ENCODE measurements at regions not wholly inside any gene's neighbourhood (a gene's known extent, or its start where the extent isn't known, plus 50 kb on each side); places are given as distances from the start of the nearest gene placed in this dataset.
"Not testable (repeated sequence)": the region's sequence is repeated elsewhere in the genome, so short reads cannot be mapped to it uniquely, and the experiment has no call there.

DNA sequence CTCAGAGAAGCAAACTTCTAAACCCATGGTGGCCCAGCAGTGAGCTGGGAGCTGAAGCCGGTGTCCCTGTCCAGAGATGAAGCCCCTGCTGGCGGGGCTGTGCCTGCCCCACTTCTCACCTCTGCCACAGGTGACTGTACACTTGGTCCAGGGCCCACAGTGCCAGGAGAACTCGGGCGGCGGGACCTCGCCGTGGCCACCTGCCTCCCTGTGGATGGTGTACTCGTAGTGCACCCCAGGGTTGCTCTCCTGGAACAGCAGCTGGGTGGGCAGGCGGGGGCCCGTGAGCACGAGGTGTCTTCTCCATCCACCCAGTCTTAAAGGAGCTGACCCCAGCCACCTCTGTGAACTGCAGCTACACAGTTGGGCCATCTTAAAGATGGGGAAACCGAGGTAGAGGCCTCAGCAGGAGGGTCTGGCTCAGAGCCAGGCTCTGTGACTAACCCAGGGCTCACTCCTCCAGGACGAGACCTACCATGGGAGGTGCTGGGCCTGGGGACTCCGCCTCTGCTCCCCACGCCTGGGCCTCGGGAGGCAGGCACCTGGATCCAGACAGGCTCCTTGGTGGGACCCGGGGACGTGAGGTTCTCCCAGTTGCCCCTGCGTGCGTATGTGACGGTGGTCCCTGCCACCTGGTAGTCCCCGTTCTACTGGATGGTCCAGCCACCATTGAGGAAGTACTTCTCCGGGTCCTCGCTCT is 113.1 kb upstream of the AKAP13 start:
- not testable (repeated sequence) for DNase-seq

DNA sequence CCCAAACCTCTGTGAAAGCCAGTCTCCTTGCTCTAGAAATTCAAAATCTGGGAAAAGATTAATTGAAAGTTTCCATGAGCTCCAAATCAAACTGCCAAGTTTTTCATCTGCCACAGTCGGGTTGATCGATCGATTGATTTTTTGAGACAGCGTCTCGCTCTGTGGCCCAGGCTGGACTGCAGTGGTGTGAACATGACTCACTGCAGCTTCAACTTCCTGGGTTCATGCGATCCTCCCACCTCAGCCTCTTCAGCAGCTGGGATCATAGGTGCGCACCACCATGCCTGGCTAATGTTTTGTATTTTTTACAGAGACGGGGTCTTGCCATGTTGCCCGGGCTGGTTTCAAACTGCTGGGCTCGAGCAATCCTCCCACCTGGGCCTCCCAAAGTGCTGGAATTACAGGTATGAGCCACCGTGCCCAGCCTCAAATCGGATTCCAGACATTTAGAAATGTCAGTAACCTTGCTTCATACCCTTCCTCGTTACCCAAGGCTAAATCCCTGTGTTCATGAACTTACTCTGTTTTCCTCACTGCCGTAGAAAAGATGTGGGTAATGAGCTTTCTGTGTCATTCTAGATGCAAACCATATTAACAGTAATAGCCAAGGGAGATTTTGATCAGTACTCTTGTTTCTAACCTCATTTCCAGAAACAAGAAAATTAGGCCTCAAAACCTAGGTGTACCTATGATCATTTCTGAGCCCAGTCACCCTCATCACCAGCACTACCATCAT is 105.9 kb upstream of the AKAP13 start:
- no peak for DNase-seq

DNA sequence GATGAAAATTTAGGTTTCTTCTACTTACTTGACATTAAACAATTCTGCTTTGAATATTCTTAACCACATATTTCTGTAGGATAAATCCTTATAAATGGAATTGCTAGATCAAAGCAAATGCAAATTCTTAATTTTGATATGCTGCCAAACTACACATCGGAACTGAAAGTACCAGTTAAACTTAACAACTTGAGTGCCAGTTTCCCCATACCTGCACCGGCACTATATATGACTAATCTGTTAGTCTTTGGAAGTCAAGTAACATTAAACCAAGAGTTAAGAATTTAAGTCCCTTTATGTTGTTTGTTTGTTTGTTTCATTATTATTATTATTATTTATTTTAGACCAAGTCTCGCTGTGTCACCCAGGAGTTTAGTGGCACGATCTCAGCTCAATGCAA is 103.9 kb upstream of the AKAP13 start:
- DNase-seq, result no peak

DNA sequence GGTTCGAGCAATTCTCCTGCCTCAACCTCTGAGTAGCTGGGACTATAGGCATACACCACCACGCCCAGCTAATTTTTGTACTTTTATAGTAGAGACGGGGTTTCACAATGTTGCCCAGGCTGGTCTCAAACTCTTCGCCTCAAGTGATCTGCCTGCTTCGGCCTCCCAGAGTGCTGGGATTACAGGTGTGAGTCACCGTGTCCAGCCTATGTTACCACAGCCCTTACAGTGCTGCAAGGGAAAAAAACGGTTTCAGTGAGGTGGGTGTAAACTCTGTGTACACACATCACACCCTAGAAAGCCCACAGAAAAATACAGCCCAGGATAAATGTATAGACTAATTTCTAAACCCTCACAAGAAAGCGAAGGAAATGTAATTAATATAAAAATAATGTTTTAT is 103.5 kb upstream of the AKAP13 start:
- DNase-seq, result no peak

DNA sequence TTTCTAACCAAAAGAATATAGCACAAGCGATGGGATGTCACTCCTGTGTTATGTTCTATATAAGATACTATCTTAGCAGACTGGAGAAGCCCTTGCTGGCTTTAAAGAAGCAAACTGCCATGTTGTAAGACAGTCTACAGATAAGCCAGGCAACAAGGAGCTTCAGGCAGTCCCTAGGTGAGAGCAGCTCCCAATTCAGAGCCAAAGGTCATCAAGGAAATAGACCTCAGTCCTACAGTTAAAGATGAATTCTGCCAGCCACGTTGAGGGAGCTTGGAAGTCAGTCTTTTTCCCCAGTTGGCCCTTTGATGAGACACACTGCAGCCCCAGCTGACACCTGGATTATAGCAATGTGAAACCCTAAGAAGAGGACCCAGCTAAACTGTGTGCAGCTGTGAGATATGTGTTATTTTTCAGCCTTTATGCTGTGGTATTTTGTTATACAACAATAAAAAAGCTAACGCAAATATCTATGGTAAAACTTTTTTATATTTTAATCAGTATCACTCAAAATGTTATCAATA is 102.5 kb upstream of the AKAP13 start:
- DNase-seq, result no peak

DNA sequence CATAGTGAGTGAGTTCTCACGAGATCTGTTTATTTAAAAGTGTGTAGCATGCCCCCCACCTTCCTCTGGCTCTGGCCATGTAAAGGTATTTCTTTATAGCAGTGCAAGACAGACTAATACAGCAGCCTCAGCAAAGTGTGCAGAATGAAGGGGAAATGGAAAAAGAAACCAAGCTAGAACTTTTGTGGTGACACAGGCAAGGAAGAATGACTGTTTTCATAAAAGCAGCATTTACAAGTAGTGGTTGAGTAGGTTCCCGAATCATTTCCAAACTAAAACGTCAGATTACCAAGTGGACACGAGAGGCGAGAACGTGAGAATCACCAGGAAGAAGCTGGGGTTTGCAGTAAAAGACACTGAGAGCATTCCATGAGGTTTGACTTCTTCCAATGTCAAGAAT is 100.2 kb upstream of the AKAP13 start:
- DNase-seq, result no peak

DNA sequence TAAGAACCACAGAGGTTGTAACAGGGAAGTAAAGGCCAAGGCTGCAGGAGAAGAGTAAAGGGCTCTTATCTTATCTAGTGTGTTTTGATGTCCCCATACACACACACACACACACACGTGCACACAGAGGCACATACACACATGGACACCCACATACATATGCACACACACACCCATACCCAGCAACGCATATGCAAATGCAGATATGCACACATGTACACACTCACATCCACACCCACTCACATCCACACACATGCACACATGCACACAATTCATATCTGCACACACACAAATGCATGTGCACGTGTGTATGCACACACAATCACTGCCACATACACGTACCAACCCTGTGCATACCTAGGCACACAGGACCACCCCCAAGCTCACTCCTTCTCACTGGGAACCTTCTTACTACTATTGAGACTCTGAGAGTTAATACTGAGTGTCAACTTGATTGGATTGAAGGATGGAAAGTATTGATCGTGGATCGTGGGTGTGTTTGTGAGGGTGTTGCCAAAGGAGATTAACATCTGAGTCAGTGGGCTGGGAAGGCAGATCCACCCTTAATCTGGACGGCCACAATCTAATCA is 99.0 kb upstream of the AKAP13 start:
- DNase-seq, result no peak

DNA sequence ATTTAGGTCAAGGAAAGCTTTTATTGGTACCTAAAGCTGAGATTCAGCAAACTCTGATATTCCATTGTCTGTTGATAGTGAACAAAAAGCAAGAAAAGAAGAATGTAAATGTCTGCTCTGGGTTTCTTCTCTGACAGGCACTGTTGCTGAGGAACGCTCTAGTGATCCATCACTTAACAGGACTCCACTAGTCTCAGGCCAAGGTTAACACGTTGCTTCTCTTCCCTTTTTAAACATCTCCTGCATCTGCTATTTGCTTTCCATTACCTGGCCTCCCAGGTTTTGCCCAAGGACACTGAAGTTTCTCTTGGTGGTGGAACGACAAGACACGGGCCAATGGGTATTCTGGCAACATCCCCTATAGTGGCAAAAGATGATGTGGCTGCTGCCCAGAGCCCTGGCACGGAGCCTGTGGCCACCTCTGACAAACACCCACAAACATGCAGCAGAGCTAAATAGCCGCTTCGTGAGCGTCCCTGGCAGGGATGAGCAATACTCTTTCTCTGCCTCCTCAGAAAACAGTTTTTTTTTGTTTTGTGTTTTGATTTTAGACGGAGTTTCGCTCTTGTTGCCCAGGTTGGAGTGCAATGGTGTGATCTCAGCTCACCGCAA is 97.8 kb upstream of the AKAP13 start:
- no peak for DNase-seq

DNA sequence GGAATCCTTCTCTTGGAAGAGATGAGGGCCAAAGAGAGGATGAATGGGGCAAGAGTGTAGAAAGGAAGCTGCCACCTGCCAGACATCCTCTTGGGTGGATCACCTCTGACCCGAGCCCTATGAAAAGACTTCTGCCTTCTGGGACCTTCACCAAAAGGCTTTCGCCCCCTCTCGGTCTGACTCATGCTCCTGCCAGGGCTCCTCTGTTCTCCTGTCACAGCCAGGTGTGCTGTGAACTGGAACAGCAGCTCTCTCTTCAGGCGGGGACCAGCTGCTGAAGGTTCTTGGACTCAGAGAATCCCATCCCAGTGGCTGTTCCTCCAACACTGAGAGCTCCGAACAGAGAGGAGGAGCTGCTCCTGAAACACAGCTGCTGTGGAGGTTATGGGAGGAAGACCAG is 96.6 kb upstream of the AKAP13 start:
- not testable (repeated sequence) for DNase-seq

DNA sequence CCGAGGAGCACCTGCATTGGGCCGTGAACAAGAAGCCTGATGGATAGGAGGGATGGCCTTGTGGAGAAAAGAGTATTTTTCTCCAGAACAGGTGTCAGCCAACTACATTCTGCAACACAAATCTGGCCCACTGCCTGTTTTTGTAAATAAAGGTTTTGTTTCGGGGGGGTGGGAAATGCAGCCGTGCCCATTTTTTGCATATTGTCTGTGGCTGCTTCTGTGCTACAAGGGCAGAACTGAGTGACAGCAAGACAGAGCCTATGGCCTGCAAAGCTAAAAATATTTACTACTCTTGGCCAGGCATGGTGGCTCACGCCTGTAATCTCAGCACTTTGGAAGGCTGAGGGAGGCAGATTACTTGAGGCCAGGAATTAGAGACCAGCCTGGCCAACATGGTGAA is 95.9 kb upstream of the AKAP13 start:
- DNase-seq, result no peak

DNA sequence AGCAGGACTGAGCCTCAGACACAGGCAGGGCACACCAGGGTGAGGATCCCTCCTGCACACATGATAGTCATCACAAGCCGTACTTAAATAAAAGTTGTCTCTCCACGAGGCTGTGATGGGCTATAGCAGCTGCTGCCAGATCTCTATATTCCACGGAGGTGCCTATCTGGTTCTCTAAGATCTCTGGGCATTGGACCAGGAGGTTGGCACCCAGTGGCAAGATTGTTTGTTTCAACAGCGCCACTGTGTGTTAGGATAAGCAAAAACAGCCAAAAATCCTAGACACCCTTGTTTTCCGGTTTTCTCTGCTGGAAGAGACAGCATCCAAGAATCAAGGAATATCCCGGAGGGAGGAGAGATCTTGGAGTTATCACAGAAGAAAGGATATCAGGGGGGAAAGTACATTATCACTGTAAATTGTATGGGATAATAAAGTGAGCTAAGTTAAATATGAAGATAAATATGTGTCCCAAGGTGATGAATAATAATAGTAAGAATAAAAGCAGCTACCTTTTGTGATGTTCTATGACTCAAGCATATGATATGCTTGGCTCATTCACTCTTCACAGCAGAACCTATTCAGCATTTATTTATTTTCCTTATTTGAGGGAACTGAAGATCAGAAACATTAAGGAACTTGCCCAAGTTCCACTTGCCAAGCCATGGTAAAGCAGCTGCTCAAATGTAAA is 90.6 kb upstream of the AKAP13 start:
- DNase-seq, result peak; percentile 17

DNA sequence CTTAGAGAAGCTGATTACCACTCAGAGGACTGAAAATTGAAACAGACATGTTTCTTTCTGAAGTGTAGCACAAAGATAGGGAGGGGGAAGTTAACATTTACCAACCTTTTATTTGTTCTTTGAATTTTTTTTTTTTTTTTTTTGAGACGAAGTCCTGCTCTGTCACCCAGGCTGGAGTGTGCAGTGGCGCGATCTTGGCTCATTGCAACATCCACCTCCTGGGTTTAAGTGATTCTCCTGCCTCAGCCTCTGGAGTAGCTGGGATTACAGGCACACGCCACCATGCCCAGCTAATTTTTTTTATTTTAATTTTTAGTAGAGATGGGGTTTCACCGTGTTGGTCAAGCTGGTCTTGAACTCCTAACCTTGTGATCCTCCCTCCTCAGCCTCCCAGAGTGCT is 87.8 kb upstream of the AKAP13 start:
- not testable (repeated sequence) for DNase-seq

DNA sequence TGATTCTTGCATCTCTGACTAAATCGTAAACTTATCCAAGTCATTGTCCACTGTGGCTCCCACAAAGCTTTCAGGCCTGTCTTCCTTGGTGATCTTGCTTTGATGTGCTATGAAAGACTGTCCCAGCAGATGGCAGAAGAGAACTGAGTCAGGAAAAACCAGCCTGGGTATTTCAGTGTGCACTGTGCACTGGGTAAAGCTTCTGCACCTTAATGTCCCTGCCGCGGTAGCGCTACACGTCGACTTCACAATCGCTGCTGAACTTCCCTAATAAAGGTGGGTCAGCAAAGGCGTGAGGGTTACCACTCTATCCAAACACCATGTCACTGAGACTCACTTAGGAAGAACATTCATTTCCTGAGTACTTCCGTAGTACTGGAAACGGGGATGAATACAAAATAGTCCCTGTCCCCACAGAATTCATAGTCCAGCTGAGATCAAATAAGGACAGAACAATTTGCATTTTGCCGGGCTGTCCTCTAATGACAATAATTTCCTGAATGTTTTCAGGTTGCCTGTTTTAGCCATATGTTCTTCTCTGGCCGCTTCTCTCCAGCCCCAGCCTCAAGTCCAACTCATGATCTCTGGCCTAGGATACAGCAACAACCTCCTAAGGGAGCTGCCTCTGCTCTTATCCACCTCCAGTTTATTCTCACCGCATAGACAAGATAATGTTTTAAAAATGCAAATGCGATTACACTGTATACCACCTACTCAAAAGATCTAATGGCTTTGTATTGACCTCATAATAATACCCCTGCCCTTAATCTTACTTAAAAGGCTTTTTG is 83.6 kb upstream of the AKAP13 start:
- DNase-seq, result peak; percentile 73

DNA sequence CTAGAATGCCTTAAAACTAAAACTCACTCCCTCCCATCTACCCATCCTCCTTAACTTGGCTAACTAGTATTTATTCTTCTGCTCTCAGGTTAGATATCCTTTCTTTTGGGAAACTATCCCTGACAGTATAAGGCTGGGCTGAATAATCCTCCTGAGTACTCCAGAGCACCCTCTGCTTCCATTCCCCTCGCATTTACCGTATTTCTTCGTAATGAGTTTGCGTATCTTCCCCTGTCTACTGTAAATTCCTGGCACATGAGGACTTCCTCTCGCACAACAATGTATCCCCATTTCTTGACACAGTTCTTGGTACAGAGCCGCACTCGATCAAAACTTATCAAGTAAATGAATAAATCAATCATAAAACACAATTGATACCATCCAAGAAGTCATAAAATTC is 82.9 kb upstream of the AKAP13 start:
- DNase-seq, result no peak

DNA sequence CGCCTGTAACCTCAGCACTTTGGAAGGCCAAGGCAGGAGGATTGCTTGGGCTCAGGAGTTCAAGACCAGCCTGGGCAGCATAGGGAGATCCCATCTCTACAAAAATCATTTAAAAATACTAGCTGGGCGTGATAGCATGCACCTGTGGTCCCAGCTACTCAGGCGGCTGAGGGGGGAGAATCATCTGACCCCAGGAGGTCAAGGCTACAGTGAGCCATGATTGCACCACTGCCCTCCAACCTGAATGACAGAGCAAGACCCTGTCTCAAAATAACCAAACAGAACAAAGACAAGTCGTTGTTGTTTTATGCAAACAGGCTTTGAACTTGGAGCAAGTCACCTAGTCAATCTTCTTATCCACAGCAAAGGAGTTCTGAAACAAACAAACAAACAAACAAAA is 82.0 kb upstream of the AKAP13 start:
- DNase-seq, result no peak

DNA sequence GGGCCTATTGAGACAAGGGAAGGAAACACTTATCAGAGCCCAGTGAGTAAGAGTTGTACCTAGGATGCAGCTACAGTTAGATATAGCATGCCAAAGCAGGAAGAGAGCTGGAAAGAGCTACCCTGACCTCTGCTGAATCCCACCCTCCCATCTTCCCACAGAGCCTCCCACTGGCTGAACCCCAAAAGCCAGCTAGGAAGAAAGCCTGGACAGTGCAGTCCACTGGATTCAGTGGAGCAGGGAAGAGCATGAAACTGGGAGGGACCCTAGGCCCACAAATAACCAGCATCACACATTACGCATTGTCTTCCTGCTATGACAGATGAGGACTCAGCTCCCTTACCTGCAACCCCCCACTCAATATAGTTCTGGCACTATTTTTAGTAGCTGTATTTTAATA is 81.5 kb upstream of the AKAP13 start:
- no peak for DNase-seq

DNA sequence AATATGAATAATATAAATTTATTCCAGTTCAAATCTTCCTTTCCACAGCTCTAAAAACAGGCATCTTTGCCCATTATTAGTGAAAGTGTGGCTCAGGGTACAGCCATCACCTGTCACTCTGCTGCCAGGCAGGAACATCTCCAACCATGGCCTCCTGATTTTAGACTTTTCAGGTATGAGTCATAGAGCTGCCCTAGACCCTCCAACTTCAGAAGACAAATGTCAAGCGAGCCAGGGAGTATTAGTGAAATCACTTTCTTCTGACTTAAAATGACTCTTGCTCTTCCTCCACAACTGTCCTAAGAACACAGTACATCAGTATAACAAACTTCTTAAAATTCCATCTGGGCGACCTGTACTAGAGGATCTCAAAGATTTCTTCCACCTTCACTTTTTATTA is 78.1 kb upstream of the AKAP13 start:
- DNase-seq, result no peak

DNA sequence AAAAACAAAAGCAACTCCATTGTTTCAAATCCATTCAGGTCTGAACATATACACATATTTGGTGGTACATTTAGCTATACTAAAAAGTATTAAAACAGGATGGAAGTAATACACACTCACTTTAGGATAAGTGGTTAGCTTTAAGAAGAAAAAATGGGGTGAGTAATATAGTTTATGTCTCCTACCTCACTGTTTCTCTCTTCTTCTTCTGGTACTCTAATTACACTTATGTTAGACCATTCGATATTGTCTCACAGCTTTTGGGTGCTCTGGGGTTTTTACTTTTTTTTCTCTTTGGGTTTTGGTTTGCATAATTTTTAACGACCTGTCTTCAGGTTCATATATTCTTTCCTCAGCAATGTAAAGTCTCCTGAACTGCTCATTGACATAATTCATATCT is 75.4 kb upstream of the AKAP13 start:
- DNase-seq, result no peak

DNA sequence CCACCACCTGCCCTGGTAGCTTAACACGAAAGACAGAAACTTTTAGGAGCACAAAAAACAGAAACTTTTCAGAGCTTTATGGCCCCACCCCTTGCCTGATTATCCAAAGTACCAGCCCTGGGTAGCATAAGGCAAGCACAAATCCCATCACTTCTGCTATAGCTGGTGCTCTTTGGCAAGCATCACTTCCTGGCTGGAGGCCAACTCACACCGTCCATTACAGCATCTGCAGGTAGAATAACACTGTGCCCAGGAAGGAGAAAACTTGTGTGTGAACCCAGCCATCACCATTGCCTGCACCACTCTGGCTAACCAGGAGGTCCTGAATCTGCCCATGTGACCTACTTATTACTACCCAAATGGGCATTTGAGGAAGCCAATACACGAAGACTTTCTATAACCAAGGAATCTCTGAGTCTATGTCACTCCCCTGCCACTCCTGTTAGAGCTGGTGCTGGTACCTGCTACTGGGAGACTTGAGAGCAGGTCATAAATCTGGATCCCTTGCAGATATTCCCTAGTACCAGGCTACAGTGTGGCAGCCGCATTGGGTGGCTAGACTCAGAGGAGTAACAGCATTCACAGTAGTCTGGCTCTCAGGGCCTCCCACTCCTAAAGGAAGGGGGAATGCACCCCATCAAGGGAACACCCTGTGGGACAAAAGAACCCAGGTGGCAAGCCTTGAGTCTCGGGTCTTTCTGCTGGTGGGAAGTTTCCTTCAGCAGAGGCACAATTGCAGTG is 73.3 kb upstream of the AKAP13 start:
- no peak for DNase-seq

DNA sequence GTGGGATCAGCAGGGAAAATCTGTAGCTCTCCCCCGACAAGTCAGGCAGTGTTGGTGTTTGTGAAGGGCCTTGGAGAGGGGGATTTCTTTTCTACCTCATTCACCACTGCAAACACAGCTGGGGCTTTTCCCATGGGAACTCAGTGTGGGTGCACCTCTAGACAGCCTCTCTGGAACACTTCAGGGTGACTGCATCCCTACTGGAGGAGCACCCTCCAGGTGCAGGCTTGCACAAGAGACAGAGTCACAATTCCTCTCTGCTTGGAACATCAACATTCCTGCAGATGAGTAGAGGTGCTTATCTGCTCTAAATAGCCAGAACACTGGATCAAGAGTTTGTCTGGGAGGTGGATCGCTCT is 72.7 kb upstream of the AKAP13 start:
- no peak for DNase-seq

DNA sequence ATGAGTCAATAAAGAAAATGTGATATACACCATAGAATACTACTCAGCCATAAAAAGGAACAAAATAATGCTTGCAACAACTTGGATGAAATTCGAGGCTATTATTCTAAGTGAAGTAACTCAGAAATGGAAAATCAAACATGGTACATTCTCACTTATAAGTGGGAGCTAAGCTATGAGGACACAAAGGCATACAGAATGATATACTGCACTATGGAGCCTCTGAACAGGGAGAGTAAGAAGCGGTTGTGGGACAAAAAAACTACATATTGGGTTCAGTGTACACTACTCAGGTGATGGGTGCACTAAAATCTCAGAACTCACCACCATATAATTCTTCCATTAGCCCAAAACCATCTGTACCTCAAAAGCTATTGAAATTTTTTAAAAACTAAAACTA is 68.8 kb upstream of the AKAP13 start:
- no peak for DNase-seq

DNA sequence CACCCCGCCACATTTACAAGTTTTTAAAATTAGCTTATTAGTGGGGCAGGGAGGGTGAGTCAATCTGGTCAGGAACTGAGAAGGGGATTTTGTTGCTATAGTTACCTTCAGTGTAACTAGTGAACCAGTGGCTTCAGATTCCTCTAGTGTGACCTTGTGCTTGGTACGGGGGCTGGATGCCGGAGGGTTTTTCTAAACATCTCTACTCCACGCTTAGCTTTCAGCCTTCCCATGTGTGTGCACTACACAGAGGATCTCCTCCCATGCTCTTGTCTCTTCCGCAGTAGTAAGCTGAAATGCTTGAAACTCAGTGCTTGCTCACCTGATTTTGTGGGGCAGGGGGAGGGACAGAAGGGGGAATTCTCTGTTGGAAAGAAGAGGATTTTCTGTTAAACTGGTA is 67.9 kb upstream of the AKAP13 start:
- DNase-seq, result no peak

Measured in stimulated activated CD4-positive, alpha-beta T cell treated with anti-CD3 and anti-CD28 coated beads, Interleukin-15, amount 100 ng/mL, for 24 hours (primary cell).